ENCODE measurements at regions not wholly inside any gene's neighbourhood (a gene's known extent, or its start where the extent isn't known, plus 50 kb on each side); places are given as distances from the start of the nearest gene placed in this dataset.

DNA sequence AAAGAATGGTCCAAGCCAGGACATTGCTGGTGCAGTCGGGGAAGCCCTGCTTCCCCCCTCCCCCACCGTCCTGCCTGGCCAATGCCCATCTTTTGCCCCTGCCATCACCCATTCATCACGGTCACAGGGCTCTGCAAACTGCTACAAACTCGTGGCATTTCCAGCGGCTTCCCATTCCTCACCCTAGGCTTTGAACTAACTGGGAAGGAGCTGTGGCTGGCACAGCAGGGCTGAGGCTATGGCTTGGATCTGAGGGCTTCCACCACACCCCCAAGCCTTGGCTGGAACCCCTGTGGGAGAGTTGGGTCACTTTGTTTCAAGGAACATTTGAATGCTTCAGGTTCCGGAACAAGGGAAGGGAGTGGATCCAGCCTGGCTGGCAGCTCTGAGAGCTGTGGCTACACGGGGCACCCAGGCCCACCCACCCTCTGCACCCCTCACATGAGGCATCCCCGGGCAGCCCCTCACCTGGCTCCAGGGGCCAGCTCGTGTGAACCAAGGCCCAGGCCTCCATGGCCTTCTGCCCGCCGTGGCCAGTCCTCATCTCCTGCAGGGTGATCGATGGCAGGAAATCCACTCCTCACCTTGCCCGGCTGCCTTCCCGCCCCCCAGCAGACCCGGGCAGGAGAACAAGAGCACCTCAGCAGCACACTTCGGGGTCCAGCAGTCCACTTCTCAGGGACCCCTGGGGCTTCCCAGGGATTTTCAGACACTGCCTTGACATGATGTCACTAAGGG lies 58.8 kb upstream of the OTOS start:
- TF ChIP-seq, protein P1, sequence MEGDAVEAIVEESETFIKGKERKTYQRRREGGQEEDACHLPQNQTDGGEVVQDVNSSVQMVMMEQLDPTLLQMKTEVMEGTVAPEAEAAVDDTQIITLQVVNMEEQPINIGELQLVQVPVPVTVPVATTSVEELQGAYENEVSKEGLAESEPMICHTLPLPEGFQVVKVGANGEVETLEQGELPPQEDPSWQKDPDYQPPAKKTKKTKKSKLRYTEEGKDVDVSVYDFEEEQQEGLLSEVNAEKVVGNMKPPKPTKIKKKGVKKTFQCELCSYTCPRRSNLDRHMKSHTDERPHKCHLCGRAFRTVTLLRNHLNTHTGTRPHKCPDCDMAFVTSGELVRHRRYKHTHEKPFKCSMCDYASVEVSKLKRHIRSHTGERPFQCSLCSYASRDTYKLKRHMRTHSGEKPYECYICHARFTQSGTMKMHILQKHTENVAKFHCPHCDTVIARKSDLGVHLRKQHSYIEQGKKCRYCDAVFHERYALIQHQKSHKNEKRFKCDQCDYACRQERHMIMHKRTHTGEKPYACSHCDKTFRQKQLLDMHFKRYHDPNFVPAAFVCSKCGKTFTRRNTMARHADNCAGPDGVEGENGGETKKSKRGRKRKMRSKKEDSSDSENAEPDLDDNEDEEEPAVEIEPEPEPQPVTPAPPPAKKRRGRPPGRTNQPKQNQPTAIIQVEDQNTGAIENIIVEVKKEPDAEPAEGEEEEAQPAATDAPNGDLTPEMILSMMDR (IDR thresholded peaks at IDR 0.05; ENCODE audit: extremely low read depth, insufficient read depth, missing control alignments), result no peak
- in situ Hi-C loops (cut with MboI; ENCODE audit: low pct_unique_long_range_greater_than_20kb, low sequenced_read_pairs, unreplicated experiment), result no loop called here
- DNase-seq (ENCODE audit: low spot score), result no peak

DNA sequence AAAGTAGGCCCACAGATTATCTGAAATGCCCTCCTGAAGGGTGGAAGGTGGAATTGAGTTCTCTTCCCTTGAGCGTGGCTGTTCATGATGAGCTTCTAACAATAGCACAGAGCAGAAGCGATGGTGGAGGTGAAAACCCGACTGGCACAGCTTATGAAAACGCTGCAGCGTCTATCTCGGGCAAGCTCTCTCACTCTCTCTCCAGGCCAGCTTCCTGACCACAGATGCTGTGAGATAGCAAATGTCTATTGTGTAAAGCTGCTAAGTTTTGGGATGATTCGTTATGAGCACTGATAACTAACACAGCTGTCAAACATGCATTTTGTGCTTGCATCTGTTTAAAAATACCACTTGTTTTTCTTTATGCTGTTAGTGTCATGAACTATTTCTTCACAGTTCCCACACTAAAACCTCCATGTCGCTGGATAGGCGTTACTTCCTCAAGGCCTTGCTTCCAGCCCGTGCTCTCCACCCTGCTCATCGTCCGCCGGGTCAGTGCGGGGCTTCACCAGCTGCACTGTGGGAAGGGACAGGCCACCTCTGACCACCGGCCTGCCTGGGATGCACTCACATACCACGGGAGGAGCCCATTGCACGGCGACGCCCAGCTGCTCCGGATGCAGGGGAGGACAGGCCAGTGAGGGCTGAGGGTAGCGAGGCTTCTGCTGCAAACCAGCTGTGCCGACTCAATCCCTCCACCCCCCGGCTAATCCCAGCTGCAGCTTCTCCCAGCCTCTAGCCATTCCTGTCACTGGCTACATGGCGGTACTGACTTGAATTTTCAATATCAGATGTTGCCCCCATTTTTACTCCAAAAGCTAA lies 60.0 kb upstream of the OTOS start:
- TF ChIP-seq, protein P1 (IDR thresholded peaks at IDR 0.05; ENCODE audit: extremely low read depth, insufficient read depth, missing control alignments), result no peak
- no peak for DNase-seq (ENCODE audit: low spot score)
- in situ Hi-C loops (cut with MboI; ENCODE audit: low pct_unique_long_range_greater_than_20kb, low sequenced_read_pairs, unreplicated experiment), result no loop called here

DNA sequence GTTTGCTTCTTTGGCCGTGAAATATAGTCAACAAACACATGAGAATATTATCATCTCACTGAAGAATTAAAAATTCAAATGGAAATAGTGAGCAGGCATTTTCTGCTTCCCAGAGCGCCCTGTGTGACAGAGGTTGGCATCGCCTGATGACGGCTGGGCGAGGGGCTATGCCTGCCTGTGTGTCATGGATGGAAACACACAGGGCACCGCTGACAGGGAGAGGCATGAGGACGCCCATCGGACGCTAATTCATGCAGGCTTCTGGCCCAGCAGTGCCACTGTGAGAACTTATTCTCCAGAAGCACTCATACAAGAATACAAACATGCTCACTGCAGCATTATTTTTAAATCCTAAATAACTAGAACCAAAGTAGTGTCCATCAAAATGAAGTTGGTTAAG lies 61.4 kb upstream of the OTOS start:
- TF ChIP-seq, protein P1 (IDR thresholded peaks at IDR 0.05; ENCODE audit: extremely low read depth, insufficient read depth, missing control alignments), result no peak
- DNase-seq (ENCODE audit: low spot score), result no peak
- in situ Hi-C loops (cut with MboI; ENCODE audit: low pct_unique_long_range_greater_than_20kb, low sequenced_read_pairs, unreplicated experiment), result no loop called here

DNA sequence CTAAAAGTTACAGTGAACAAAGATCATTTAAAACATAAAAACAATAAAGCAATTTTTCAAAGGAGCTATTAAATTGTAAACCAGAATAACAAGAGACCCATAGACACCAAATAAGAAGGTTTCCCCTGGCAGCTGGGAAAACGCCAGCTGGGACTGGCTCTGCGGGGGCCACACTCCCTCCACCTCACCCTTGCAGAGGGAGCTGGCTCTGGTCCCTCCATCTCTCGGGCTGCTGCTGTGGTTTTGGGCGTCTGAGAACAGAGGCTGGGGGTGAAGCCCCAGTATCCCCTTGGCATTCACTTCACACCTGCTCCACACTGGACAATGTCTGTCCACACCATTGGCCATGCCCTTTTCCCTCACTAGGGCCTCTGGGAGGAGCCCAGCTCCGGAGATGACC lies 62.1 kb upstream of the OTOS start:
- in situ Hi-C loops (cut with MboI; ENCODE audit: low pct_unique_long_range_greater_than_20kb, low sequenced_read_pairs, unreplicated experiment), result no loop called here
- TF ChIP-seq, protein P1 (IDR thresholded peaks at IDR 0.05; ENCODE audit: extremely low read depth, insufficient read depth, missing control alignments), result no peak
- DNase-seq (ENCODE audit: low spot score), result no peak

DNA sequence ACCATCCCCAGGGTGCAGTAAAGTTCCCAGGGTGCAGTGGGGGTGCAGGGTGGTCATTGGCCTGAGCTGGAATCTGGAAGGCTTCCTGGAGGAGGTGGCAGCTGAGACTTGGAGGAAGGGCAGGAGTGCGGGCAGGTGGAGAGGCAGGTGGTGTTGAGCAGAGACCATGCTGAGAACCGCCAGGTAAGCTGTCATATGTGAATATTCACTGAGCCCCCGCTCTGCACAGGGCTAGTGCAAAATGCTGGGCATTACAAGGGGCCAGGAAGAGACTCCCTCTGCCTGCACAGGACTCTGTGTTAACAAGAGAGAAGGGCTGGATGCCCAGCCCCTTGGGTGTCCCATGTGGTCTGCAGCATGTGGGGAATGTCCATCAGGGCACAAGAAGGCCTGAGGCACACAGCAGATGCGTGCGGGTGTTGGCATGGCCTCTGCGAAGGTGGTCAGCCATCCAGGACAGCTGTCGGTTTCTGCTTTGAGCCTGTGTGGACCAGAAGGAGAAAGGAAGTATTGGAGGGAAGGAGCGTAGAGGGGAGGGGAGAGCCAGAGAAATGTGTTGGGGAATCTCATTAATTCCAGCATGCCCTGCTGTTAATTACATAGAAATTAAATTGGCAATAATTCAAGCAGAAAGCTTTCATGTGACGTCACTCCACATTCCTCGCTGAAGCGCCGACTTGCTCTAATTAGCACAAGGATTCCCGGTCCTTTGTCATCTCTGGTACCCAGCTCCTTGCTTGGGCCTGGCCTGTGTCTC lies 62.8 kb upstream of the OTOS start:
- TF ChIP-seq, protein P1 (IDR thresholded peaks at IDR 0.05; ENCODE audit: extremely low read depth, insufficient read depth, missing control alignments), result no peak
- in situ Hi-C loops (cut with MboI; ENCODE audit: low pct_unique_long_range_greater_than_20kb, low sequenced_read_pairs, unreplicated experiment), result no loop called here
- no peak for DNase-seq (ENCODE audit: low spot score)

DNA sequence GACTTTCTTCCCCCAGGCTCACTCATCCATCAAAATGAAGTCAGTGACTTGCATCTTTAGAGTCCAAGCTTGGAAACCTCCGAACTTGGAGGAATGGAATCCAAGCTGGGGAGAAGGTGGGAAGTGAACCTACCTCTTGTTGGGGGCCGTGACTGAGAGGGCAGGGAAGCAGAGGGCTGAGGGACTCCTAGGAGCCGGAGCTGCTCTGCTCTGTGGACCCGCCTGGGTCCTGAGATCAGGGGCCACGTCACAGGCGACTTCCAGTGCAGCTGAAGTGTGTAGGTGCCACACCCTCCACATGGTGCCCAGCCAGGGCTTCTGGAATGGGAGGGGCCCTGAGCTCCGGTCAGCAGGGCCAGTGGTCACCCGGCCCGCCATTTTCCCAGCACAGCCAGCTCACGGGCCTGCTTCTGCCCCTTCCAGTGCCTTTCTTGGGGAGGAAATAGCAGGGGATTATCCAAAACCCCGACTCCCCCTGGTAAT lies 63.4 kb upstream of the OTOS start:
- TF ChIP-seq, protein P1 (IDR thresholded peaks at IDR 0.05; ENCODE audit: extremely low read depth, insufficient read depth, missing control alignments), result no peak
- DNase-seq (ENCODE audit: low spot score), result no peak
- in situ Hi-C loops (cut with MboI; ENCODE audit: low pct_unique_long_range_greater_than_20kb, low sequenced_read_pairs, unreplicated experiment), result no loop called here
